VCaP (cell line): ENCODE measurements at regions not wholly inside any gene's neighbourhood (a gene's known extent, or its start where the extent isn't known, plus 50 kb on each side); places are given as distances from the start of the nearest gene placed in this dataset.

Experiments used
- H3K27ac ChIP-seq: fragments of 450-650 bp; 2 replicates; pipeline ENCODE4 v1.5.1; 2017
- CTCF ChIP-seq: fragments of 450-650 bp; conservative IDR thresholded peaks from 2 replicates; pipeline ENCODE4 v1.5.1; 2017; ENCODE audit warnings: mild to moderate bottlenecking, moderate library complexity

- no peak for TF ChIP-seq CTCF
- no peak overlapping the region for H3K27ac ChIP-seq
Measured at GRCh38 chr10:25797888-25798429, 136.1 kb upstream of the MYO3A start.

GRCh38 chr10:25804505-25804904 is 129.5 kb upstream of the MYO3A start:
- H3K27ac ChIP-seq = no peak overlapping the region
- no peak for TF ChIP-seq CTCF

GRCh38 chr10:25805986-25806385 is 128.0 kb upstream of the MYO3A start:
- H3K27ac ChIP-seq = no peak overlapping the region
- no peak for TF ChIP-seq CTCF

- TF ChIP-seq CTCF = no peak
- no peak overlapping the region for H3K27ac ChIP-seq
Measured at GRCh38 chr10:25808372-25808771, 125.7 kb upstream of the MYO3A start.

GRCh38 chr10:25811052-25811685 is 122.9 kb upstream of the MYO3A start:
- no peak overlapping the region for H3K27ac ChIP-seq
- no peak for TF ChIP-seq CTCF

- no peak overlapping the region for H3K27ac ChIP-seq
- no peak for TF ChIP-seq CTCF
Measured at GRCh38 chr10:25813511-25813910, 120.5 kb upstream of the MYO3A start.

GRCh38 chr10:25815236-25815635 is 118.8 kb upstream of the MYO3A start:
- no peak for TF ChIP-seq CTCF

More at GRCh38 chr10:25815236-25815635, 118.8 kb upstream of the MYO3A start:
- H3K27ac ChIP-seq = no peak overlapping the region
